ENCODE measurements at regions not wholly inside any gene's neighbourhood (a gene's known extent, or its start where the extent isn't known, plus 50 kb on each side); places are given as distances from the start of the nearest gene placed in this dataset.

GRCh38 chr2:234814374-234814773 lies 137.4 kb upstream of the SH3BP4 start:
- Histone ChIP-seq H3K27me3 (replicated peaks; ENCODE audit: control insufficient read depth, insufficient read depth, low read length) (no peaks in the 10 kb centered on the region), H3K9me3 (no peaks in the 10 kb centered on the region), H3K36me3 (ENCODE audit: control insufficient read depth, insufficient read depth, low read length) (no peaks in the 10 kb centered on the region), H3K4me1 (no peaks in the 10 kb centered on the region), H3K4me3 (ENCODE audit: low read depth, low read length) (no peak overlapping the region)
- BruUV-seq (replicated peaks): no TSS peak
- no peaks in the 10 kb centered on the region for H3K36me3 Mint-ChIP-seq (ENCODE audit: insufficient read depth, unreplicated experiment)
- peaks cover 7% of the 10 kb centered on the region for H3K27me3 Mint-ChIP-seq (ENCODE audit: insufficient read depth, unreplicated experiment)
- H3K9me3 Mint-ChIP-seq (ENCODE audit: unreplicated experiment): no peaks in the 10 kb centered on the region
- CTCF ChIA-PET: no interaction called here
- POLR2A ChIA-PET: no interaction called here
- no peak overlapping the region for H3K27ac Mint-ChIP-seq (ENCODE audit: unreplicated experiment)
- no peak for TF ChIP-seq CTCF (IDR thresholded peaks at IDR 0.05; ENCODE audit: insufficient read depth in 1 of 2, low read depth in 1 of 2, low read length in 1 of 2, severe bottlenecking in 1 of 2, unreplicated experiment in 1 of 2)
- intact Hi-C loops (cut with micrococcal nuclease; ENCODE audit: unreplicated experiment): no loop called here
- H3K4me3 Mint-ChIP-seq (ENCODE audit: unreplicated experiment): no peak overlapping the region
- H3K4me1 Mint-ChIP-seq (ENCODE audit: low read depth, unreplicated experiment): no peaks in the 10 kb centered on the region
- DNase-seq: no peak

GRCh38 chr2:234812851-234813250 lies 139.0 kb upstream of the SH3BP4 start:
- H3K4me1 Mint-ChIP-seq (ENCODE audit: low read depth, unreplicated experiment): no peaks in the 10 kb centered on the region
- Histone ChIP-seq H3K36me3 (ENCODE audit: control insufficient read depth, insufficient read depth, low read length) (no peaks in the 10 kb centered on the region), H3K9me3 (no peaks in the 10 kb centered on the region), H3K27me3 (replicated peaks; ENCODE audit: control insufficient read depth, insufficient read depth, low read length) (no peaks in the 10 kb centered on the region), H3K4me3 (ENCODE audit: low read depth, low read length) (no peak overlapping the region), H3K4me1 (no peaks in the 10 kb centered on the region)
- CTCF ChIA-PET: no interaction called here
- no peak overlapping the region for H3K4me3 Mint-ChIP-seq (ENCODE audit: unreplicated experiment)
- no peak for TF ChIP-seq CTCF (IDR thresholded peaks at IDR 0.05; ENCODE audit: insufficient read depth in 1 of 2, low read depth in 1 of 2, low read length in 1 of 2, severe bottlenecking in 1 of 2, unreplicated experiment in 1 of 2)
- POLR2A ChIA-PET: no interaction called here
- intact Hi-C loops (cut with micrococcal nuclease; ENCODE audit: unreplicated experiment): no loop called here
- DNase-seq: no peak
- no peaks in the 10 kb centered on the region for H3K9me3 Mint-ChIP-seq (ENCODE audit: unreplicated experiment)
- H3K27me3 Mint-ChIP-seq (ENCODE audit: insufficient read depth, unreplicated experiment): peaks cover 7% of the 10 kb centered on the region
- H3K36me3 Mint-ChIP-seq (ENCODE audit: insufficient read depth, unreplicated experiment): no peaks in the 10 kb centered on the region
- BruUV-seq (replicated peaks): no TSS peak
- no peak overlapping the region for H3K27ac Mint-ChIP-seq (ENCODE audit: unreplicated experiment)

GRCh38 chr2:234808907-234809306 lies 142.9 kb upstream of the SH3BP4 start:
- H3K9me3 ChIP-seq: no peaks in the 10 kb centered on the region
- no peak overlapping the region for H3K4me3 Mint-ChIP-seq (ENCODE audit: unreplicated experiment)
- BruUV-seq (replicated peaks): no TSS peak
- ChIA-PET CTCF (no interaction called here), POLR2A (no interaction called here)
- H3K27me3 ChIP-seq (replicated peaks; ENCODE audit: control insufficient read depth, insufficient read depth, low read length): no peaks in the 10 kb centered on the region
- H3K36me3 ChIP-seq (ENCODE audit: control insufficient read depth, insufficient read depth, low read length): no peaks in the 10 kb centered on the region
- H3K27me3 Mint-ChIP-seq (ENCODE audit: insufficient read depth, unreplicated experiment): peaks cover 5% of the 10 kb centered on the region
- no peak for DNase-seq
- H3K4me3 ChIP-seq (ENCODE audit: low read depth, low read length): no peak overlapping the region
- intact Hi-C loops (cut with micrococcal nuclease; ENCODE audit: unreplicated experiment): no loop called here
- H3K9me3 Mint-ChIP-seq (ENCODE audit: unreplicated experiment): no peaks in the 10 kb centered on the region
- H3K36me3 Mint-ChIP-seq (ENCODE audit: insufficient read depth, unreplicated experiment): no peaks in the 10 kb centered on the region
- no peak for TF ChIP-seq CTCF (IDR thresholded peaks at IDR 0.05; ENCODE audit: insufficient read depth in 1 of 2, low read depth in 1 of 2, low read length in 1 of 2, severe bottlenecking in 1 of 2, unreplicated experiment in 1 of 2)
- no peak overlapping the region for H3K27ac Mint-ChIP-seq (ENCODE audit: unreplicated experiment)
- no peaks in the 10 kb centered on the region for H3K4me1 Mint-ChIP-seq (ENCODE audit: low read depth, unreplicated experiment)
- H3K4me1 ChIP-seq: no peaks in the 10 kb centered on the region
